Astrocyte (in vitro differentiated cells and primary cell): ENCODE measurements at regions not wholly inside any gene's neighbourhood (a gene's known extent, or its start where the extent isn't known, plus 50 kb on each side); places are given as distances from the start of the nearest gene placed in this dataset.

Experiments used
- DNase-seq: peaks from one replicate; pipeline ENCODE4 v3.0.0-alpha.2; 2010; ENCODE audit warnings: low read depth
- FAIRE-seq: peaks from 2 replicates; lab custom pipeline; 2011; peaks lifted over from hg19 to GRCh38; lab: Jason Lieb, UNC
- H2AFZ ChIP-seq: 2 replicates; pipeline ENCODE4 v1.6.0; 2012; ENCODE audit warnings: low read depth, low read length, inconsistent platforms
- H3K27ac ChIP-seq: 2 replicates; pipeline ENCODE4 v1.5.1; 2011; ENCODE audit warnings: low read depth, low read length, inconsistent platforms
- H3K27me3 ChIP-seq: 2 replicates; pipeline ENCODE4 v1.6.0; 2011; ENCODE audit warnings: low read length, inconsistent platforms; ENCODE audit not compliant: insufficient read depth
- H3K36me3 ChIP-seq: 2 replicates; pipeline ENCODE4 v1.5.1; 2011; ENCODE audit warnings: low read length, inconsistent platforms; ENCODE audit not compliant: insufficient read depth
- H3K4me1 ChIP-seq: 2 replicates; pipeline ENCODE4 v1.5.1; 2011; ENCODE audit warnings: low read length, inconsistent platforms; ENCODE audit not compliant: insufficient read depth
- H3K4me2 ChIP-seq: 2 replicates; pipeline ENCODE4 v1.6.0; 2012; ENCODE audit warnings: low read length, inconsistent platforms
- H3K4me3 ChIP-seq: 2 replicates; pipeline ENCODE4 v1.5.1; 2011; ENCODE audit warnings: low read depth, mild to moderate bottlenecking, low read length, inconsistent platforms; ENCODE audit not compliant: insufficient read depth
- H3K79me2 ChIP-seq: 2 replicates; pipeline ENCODE4 v1.6.0; 2012; ENCODE audit warnings: mild to moderate bottlenecking, low read length, inconsistent platforms; ENCODE audit not compliant: insufficient read depth
- H3K9ac ChIP-seq: 2 replicates; pipeline ENCODE4 v1.6.0; 2012; ENCODE audit warnings: mild to moderate bottlenecking, low read length, inconsistent platforms
- H3K9me3 ChIP-seq: 2 replicates; pipeline ENCODE4 v1.5.1; 2012; ENCODE audit warnings: low read depth, mild to moderate bottlenecking, low read length, inconsistent platforms; ENCODE audit not compliant: insufficient read depth
- H4K20me1 ChIP-seq: 2 replicates; pipeline ENCODE4 v1.6.0; 2012; ENCODE audit warnings: low read length, inconsistent platforms; ENCODE audit not compliant: insufficient read depth
- H3K27ac Mint-ChIP-seq: one replicate; pipeline ENCODE4 v1.8.0; 2021; ENCODE audit warnings: mild to moderate bottlenecking, mixed read lengths; ENCODE audit not compliant: unreplicated experiment
- H3K27me3 Mint-ChIP-seq: one replicate; pipeline ENCODE4 v1.8.0; 2021; ENCODE audit warnings: low read depth, mixed read lengths; ENCODE audit not compliant: unreplicated experiment
- H3K36me3 Mint-ChIP-seq: one replicate; pipeline ENCODE4 v1.8.0; 2021; ENCODE audit warnings: low read depth, mixed read lengths; ENCODE audit not compliant: unreplicated experiment
- H3K4me1 Mint-ChIP-seq: one replicate; pipeline ENCODE4 v1.8.0; 2021; ENCODE audit warnings: low read depth, mixed read lengths; ENCODE audit not compliant: unreplicated experiment
- H3K4me3 Mint-ChIP-seq: one replicate; pipeline ENCODE4 v1.8.0; 2021; ENCODE audit warnings: mild to moderate bottlenecking, moderate library complexity, mixed read lengths; ENCODE audit not compliant: unreplicated experiment
- H3K9me3 Mint-ChIP-seq: one replicate; pipeline ENCODE4 v1.8.0; 2021; ENCODE audit warnings: mild to moderate bottlenecking, mixed read lengths; ENCODE audit not compliant: unreplicated experiment
- CTCF ChIP-seq: IDR thresholded peaks from 2 replicates; pipeline ENCODE4 v1.5.1; 2011; ENCODE audit warnings: low read depth, mild to moderate bottlenecking, inconsistent platforms, low read length, moderate library complexity; ENCODE audit not compliant: insufficient read depth
- EZH2 ChIP-seq: IDR thresholded peaks from 2 replicates; pipeline ENCODE4 v1.6.1; 2012; ENCODE audit warnings: mild to moderate bottlenecking, low read length, inconsistent platforms; ENCODE audit not compliant: insufficient read depth

- Histone ChIP-seq H3K9me3 (no peaks in the 10 kb centered on the region), H3K4me3 (no peak overlapping the region), H3K79me2 (no peaks in the 10 kb centered on the region), H2AFZ (no peak overlapping the region), H3K4me2 (peak overlapping the region; percentile 66), H3K27ac (no peak overlapping the region), H4K20me1 (no peaks in the 10 kb centered on the region), H3K9ac (no peak overlapping the region), H3K27me3 (peaks cover 8% of the 10 kb centered on the region), H3K36me3 (no peaks in the 10 kb centered on the region), H3K4me1 (peaks cover 37% of the 10 kb centered on the region)
- peaks cover 14% of the 10 kb centered on the region for H3K27me3 Mint-ChIP-seq
- TF ChIP-seq CTCF (no peak), EZH2 (no peak)
- peaks cover 2% of the 10 kb centered on the region for H3K9me3 Mint-ChIP-seq
- H3K4me3 Mint-ChIP-seq = no peak overlapping the region
- H3K4me1 Mint-ChIP-seq = peaks cover 13% of the 10 kb centered on the region
- peak; percentile 54 for DNase-seq
- FAIRE-seq = no peak
- peak overlapping the region; percentile 66 for H3K27ac Mint-ChIP-seq
- H3K36me3 Mint-ChIP-seq = no peaks in the 10 kb centered on the region
Measured at GRCh38 chr4:4666693-4667621, 125.1 kb upstream of the STX18 start.

- peaks cover 10% of the 10 kb centered on the region for H3K4me1 Mint-ChIP-seq
Measured at GRCh38 chr4:4666187-4666586, 124.3 kb upstream of the STX18 start.

More at GRCh38 chr4:4666187-4666586, 124.3 kb upstream of the STX18 start:
- Mint-ChIP-seq H3K36me3 (no peaks in the 10 kb centered on the region), H3K9me3 (peaks cover 2% of the 10 kb centered on the region), H3K4me3 (no peak overlapping the region), H3K27ac (no peak overlapping the region), H3K27me3 (peaks cover 14% of the 10 kb centered on the region)
- H3K79me2 ChIP-seq = no peaks in the 10 kb centered on the region
- FAIRE-seq = no peak
- peaks cover 38% of the 10 kb centered on the region for H3K4me1 ChIP-seq
- TF ChIP-seq CTCF = no peak
- no peak for TF ChIP-seq EZH2
- H3K27me3 ChIP-seq = peaks cover 8% of the 10 kb centered on the region
- no peak for DNase-seq
- H4K20me1 ChIP-seq = no peaks in the 10 kb centered on the region
- no peak overlapping the region for H3K27ac ChIP-seq
- H3K9me3 ChIP-seq = no peaks in the 10 kb centered on the region
- no peak overlapping the region for H3K4me2 ChIP-seq
- H2AFZ ChIP-seq = no peak overlapping the region
- no peak overlapping the region for H3K9ac ChIP-seq
- no peaks in the 10 kb centered on the region for H3K36me3 ChIP-seq
- no peak overlapping the region for H3K4me3 ChIP-seq
